ENCODE measurements at regions not wholly inside any gene's neighbourhood (a gene's known extent, or its start where the extent isn't known, plus 50 kb on each side); places are given as distances from the start of the nearest gene placed in this dataset.

GRCh38 chr2:168316073-168316440, 68.7 kb upstream of the STK39 start:
- no peak overlapping the region for H2BK20ac ChIP-seq (ENCODE audit: low read length)
- no peak overlapping the region for H3K23ac ChIP-seq (ENCODE audit: insufficient read length)
- ChIA-PET POLR2A (ENCODE audit: partially characterized antibody) (no interaction called here), CTCF (ENCODE audit: partially characterized antibody) (no interaction called here)
- H3K56ac ChIP-seq (replicated peaks; ENCODE audit: insufficient read length, low read depth, low read length) = no peak overlapping the region
- H3K27me3 ChIP-seq (replicated peaks in 1 of 4; ENCODE audit: control insufficient read depth in 3 of 4, extremely low read depth in 1 of 4, insufficient read depth in 3 of 4, low read length in 3 of 4) = no peaks in the 10 kb centered on the region
- no peak overlapping the region for H2BK120ac ChIP-seq (replicated peaks; ENCODE audit: low read depth, low read length)
- no peaks in the 10 kb centered on the region for H3K23me2 ChIP-seq (ENCODE audit: low read depth, low read length)
- H4K5ac ChIP-seq (ENCODE audit: insufficient read length, low read depth, low read length) = no peak overlapping the region
- no peak overlapping the region for H3K27ac ChIP-seq (ENCODE audit: low read depth, low read length)
- H3K14ac ChIP-seq (ENCODE audit: insufficient read length) = no peak overlapping the region
- no peak overlapping the region for H3K9ac ChIP-seq (replicated peaks in 1 of 4; ENCODE audit: extremely low read depth in 1 of 4, low read depth in 3 of 4, low read length in 3 of 4)
- H2AK5ac ChIP-seq (ENCODE audit: low read depth, low read length) = no peak overlapping the region
- no peak overlapping the region for H3K4ac ChIP-seq (replicated peaks; ENCODE audit: insufficient read length, low read depth, low read length)
- FAIRE-seq (no peak), DNase-seq (ENCODE audit: low read depth in 1 of 2, low spot score in 2 of 2) (no peak)
- no peak overlapping the region for H2BK5ac ChIP-seq (ENCODE audit: low read depth, low read length)
- no peaks in the 10 kb centered on the region for H4K20me1 ChIP-seq (replicated peaks in 1 of 2; ENCODE audit: control insufficient read depth in 1 of 2, insufficient read depth in 2 of 2, low read length in 2 of 2)
- TF ChIP-seq, protein P1, sequence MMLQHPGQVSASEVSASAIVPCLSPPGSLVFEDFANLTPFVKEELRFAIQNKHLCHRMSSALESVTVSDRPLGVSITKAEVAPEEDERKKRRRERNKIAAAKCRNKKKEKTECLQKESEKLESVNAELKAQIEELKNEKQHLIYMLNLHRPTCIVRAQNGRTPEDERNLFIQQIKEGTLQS (IDR thresholded peaks at IDR 0.05; ENCODE audit: insufficient read depth, low read depth, low read length) = no peak
- no peak for TF ChIP-seq BCL11A (IDR thresholded peaks at IDR 0.05; ENCODE audit: low read depth in 2 of 2, low read length in 2 of 2)
- no peak overlapping the region for H3K18ac ChIP-seq (ENCODE audit: extremely low read depth, low read length)
- H3K36me3 ChIP-seq (ENCODE audit: control insufficient read depth in 2 of 4, insufficient read depth in 4 of 4, low read length in 3 of 4) = no peaks in the 10 kb centered on the region
- no peak overlapping the region for H2AFZ ChIP-seq (ENCODE audit: low read length)
- H2BK12ac ChIP-seq (ENCODE audit: low read depth, low read length) = no peak overlapping the region
- no peak overlapping the region for H3K4me3 ChIP-seq (ENCODE audit: extremely low read depth in 1 of 4, insufficient read depth in 2 of 4, low read depth in 3 of 4, low read length in 4 of 4)
- H3K79me1 ChIP-seq (ENCODE audit: low read depth, low read length) = no peaks in the 10 kb centered on the region
- no peaks in the 10 kb centered on the region for H3K79me2 ChIP-seq (ENCODE audit: control insufficient read depth in 1 of 2, insufficient read depth in 2 of 2, low read length in 2 of 2)
- no peak overlapping the region for H2BK15ac ChIP-seq (ENCODE audit: low read length)
- H3K4me2 ChIP-seq (ENCODE audit: insufficient read depth in 1 of 2, low read depth in 2 of 2, low read length in 2 of 2) = no peak overlapping the region
- no peak overlapping the region for H4K91ac ChIP-seq (replicated peaks; ENCODE audit: insufficient read length, low read length)
- no peaks in the 10 kb centered on the region for H3K4me1 ChIP-seq (replicated peaks in 1 of 4; ENCODE audit: control insufficient read depth in 3 of 4, insufficient read depth in 4 of 4, low read length in 3 of 4)
- no peak overlapping the region for H4K8ac ChIP-seq (ENCODE audit: extremely low read depth, insufficient read depth, low read length)
- H3K9me3 ChIP-seq (ENCODE audit: insufficient read depth in 2 of 2, low read depth in 1 of 2, low read length in 1 of 2) = peaks cover 3 to 4% of the 10 kb centered on the region in 2 experiments; a peak in 2 of 4 replicates
